NCI-H69 (cell line): ENCODE measurements at regions not wholly inside any gene's neighbourhood (a gene's known extent, or its start where the extent isn't known, plus 50 kb on each side); places are given as distances from the start of the nearest gene placed in this dataset.
"Not testable (repeated sequence)": the region's sequence is repeated elsewhere in the genome, so short reads cannot be mapped to it uniquely, and the experiment has no call there.

Experiments used
- DNase-seq: peaks from one replicate; lab custom pipeline; 2025; lab: John Stamatoyannopoulos, UW

DNA sequence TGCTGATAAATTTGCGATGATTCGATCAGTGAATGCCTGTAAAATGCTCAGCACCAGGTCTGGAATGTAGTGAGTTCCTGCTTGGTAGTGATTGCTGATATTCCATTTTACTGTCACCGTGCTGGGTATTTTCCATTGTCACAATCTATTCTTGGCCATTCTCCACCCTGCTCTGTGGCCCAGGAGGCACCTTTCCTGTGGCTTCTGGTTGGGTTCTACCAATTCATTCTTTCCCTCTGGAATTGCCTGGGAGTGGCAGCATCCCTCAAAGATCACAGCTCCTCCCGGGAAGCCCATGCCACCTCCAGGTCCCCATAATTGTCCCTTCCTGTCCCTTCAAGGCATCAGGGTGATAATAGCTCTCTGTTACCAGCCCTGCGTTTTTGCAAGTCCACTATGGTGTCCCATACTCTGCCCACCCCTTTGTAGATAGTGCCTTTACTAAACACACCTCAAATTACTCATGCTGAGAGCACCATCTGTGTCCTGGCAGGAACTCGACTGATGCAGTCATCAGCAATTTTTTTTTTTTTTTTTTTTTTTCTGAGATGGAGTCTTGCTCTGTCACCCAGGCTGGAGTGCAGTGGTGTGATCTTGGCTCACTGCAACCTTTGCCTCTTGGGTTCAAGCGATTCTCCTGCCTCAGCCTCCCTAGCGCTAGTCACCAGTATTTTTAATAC, 177.8 kb upstream of the PROK2 start:
- peak; percentile 94 for DNase-seq

DNA sequence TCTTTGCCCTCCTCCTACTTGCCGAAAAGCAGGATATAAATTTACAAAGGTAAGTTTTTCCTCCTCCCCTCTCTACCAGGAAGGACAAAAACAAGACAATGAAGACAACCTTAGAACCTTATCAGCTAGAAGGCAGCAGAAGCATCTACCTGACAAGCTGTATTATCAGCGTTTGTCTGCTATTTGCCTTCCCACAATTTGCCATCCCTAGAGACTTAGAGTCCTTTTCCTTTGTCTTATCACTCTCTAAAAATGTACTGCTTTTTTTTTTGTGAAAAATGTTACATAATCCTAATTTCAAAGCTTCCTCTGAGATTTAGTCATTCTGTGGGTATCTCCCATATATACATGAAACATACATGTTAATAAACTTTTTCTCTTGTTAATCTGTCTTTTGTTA, 176.9 kb upstream of the PROK2 start:
- no peak for DNase-seq

DNA sequence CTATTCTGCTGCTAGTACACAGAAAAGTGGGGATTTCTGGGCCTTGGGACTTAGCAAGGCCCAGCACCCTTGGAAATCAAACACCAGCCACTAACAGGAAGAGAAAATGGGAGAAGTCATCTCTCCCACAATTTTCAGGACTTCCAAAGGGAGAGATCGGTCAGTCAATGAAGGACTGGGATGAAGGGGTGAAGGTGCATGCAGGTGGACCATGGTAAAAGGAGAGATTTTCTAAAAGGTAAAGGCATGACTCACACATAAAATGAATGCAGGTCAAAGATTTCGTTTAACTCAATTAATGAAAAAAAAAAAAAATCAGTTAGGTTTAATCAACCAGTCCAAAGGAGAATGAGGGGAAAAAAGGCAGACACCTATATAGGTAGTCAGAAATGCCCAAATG, 176.4 kb upstream of the PROK2 start:
- DNase-seq: no peak

DNA sequence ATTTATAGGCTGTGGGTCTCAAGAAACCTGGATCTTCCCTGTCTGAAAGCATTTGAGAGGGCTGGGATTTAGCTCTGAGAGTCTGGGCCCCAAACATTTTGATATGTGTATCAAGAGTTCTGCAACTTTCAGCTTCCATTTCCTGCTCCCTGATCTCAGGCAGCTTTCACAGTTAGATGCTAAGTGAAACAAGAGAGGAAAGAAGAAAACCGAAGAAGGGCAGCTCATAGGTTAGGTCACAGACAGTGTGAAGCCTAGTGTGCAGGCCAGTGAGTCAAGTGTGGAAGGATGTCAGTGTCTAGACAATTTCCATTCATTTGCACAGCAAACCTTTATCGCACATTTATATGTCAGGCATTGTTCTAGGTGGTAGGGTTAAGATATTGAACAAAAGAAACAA, 173.6 kb upstream of the PROK2 start:
- no peak for DNase-seq

DNA sequence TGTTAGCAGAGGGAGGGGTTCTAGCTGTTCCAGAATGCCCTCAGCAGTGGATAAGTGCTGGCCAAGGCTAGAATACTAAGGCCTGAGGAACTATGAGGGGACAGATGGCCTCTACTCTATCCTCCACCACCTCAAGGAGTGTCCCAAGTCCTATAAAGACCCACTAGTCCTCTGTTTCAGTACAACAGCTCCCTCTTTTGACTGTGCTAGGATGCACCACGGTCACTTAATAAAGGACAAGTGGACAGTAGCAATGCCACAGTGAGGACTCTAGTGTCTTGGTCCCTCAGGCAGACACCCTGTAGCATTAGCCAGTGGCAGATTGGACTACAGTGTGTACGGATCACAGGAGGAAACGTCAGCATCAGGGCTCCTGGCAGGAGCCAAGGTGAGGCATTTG, 171.8 kb upstream of the PROK2 start:
- DNase-seq: peak; percentile 34

- no peak for DNase-seq
These were observed 171.1 kb upstream of the PROK2 start for GRCh38 chr3:71956069-71956340.

GRCh38 chr3:71955240-71956068, 170.5 kb upstream of the PROK2 start:
- peak; percentile 92 for DNase-seq

DNA sequence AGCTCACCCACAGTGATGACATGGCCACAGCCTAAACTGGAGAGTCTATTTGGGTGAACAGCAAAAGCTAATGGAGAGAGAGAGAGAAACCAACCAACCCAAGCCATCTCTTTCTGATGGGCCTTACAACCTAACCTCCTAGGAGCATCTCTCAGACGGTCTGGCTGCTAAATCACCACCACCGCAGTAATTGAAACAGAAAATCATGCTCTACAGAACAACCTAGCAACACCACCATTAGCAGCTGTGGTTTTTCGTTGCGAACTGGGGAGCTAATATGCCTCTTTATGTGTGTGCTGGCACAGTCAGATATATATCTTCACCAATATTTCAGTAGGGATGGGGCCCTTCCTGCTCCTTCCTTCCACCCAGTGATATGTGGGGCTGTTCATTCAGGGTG, 166.9 kb upstream of the PROK2 start:
- DNase-seq: no peak

GRCh38 chr3:71951361-71951760, 166.4 kb upstream of the PROK2 start:
- peak; percentile 4 for DNase-seq

- DNase-seq: peak; percentile 63
These were observed 164.5 kb upstream of the PROK2 start for GRCh38 chr3:71949442-71949841.

DNA sequence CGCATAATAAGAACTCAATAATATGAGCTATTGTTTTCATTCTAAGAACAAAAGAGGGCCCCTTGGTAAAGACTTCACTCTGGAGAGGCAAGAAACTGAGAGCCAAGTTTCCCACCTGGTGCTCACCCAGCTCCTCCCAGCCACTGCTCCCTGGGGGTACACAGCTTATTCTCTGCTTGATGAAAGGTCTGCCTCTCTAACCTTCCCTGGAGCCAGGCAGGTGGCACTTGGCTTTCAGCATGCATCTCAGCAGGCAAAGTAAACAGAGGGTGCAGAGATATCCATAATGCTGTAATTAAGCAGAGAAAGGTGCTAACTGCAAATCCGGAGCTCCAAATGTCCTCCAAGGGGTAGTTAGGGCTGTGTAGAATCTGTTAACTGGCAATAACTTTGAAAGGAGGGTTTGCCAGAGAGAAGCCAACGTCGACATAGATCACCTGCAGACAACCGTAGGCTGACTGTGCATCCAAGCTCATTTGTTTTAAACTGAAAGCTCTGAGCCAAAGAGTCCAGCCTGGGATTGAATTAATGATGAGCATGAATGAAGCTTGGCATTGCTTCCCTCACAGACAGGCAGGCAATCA, 159.6 kb upstream of the PROK2 start:
- DNase-seq: peak; percentile 97

GRCh38 chr3:71942432-71943187, 157.7 kb upstream of the PROK2 start:
- DNase-seq: peak; percentile 36

GRCh38 chr3:71940486-71940885, 155.5 kb upstream of the PROK2 start:
- DNase-seq: peak; percentile 33

GRCh38 chr3:71938081-71938480, 153.1 kb upstream of the PROK2 start:
- DNase-seq: not testable (repeated sequence)

DNA sequence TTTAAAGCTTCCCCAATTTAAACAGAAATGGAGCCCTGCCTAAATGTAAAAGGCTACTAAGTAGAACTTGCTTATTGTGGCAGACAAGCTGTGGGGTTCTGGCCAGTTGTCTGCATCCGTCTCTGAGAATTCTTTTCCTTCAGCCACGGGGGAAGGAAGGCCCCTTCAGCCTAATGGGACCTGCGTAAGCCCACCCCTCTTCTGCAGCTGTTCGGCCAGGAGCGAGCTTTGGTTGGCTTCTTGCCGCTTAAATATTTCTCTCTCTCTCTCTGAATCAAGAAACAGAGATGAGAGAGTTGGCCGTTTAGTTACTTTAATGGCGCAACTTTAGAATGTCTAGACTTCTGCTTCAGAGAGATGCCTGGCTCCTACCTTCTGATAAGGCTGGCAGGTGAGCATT, 151.7 kb upstream of the PROK2 start:
- DNase-seq: no peak

GRCh38 chr3:71934520-71935270, 149.7 kb upstream of the PROK2 start:
- no peak for DNase-seq

DNA sequence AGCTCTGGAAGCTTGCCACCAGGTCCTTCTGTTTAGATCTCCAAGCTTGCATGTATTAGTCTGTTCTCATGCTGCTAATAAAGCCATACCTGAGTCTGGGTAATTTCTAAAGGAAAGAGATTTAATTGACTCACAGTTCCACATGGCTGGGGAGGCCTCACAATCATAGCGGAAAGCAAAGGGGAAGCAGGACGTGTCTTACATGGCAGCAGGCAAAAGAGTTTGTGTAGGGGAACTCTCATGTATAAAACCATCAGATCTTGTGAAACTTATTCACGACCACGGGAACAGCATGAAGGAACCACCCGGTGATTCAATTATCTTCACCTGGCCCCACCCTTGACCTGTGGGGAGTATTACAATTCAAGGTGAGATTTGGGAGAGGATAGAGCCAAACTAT, 147.0 kb upstream of the PROK2 start:
- no peak for DNase-seq

DNA sequence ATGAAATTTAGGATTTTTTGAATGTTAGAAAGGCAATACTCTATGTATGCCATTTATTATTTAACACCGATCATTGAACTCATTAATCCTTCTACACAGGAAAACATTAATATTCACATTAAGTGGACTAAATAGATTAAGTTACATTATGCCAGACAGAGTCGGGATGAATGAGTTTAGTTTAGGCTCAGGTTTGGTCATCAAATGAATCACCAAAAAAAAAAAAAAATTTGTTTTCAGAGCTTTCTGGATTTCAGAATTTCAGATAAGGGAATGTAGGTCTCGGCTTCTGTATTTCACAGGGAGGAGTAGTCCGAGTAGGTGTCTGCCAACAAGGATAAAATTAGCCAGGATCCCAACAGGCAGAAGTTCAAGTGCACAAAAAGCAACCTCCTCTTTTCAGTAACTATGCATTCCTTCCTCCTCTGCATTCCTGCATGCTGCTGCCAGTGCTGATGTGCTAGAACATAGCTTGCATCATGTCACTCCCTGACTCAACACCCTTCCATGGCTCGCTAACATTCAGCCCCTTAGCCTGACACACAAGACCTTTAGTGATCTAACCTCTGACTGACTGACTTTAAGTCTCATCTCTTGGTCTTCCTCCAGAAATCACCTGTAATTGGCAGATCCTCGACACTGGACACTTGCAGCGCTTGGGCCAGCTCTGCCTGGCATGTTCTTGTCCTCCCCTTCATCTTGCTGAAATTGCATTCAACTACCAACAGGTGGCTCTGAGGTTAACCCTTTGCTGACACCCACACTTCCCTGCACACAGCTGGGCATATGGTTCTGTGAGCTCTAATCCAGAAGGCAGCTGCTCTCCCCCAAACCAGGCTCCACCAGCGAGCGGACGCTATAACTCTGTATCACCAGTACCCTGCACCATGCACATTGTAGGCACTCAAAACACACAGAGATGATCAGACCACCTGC, 145.4 kb upstream of the PROK2 start:
- peak; percentile 53 for DNase-seq

DNA sequence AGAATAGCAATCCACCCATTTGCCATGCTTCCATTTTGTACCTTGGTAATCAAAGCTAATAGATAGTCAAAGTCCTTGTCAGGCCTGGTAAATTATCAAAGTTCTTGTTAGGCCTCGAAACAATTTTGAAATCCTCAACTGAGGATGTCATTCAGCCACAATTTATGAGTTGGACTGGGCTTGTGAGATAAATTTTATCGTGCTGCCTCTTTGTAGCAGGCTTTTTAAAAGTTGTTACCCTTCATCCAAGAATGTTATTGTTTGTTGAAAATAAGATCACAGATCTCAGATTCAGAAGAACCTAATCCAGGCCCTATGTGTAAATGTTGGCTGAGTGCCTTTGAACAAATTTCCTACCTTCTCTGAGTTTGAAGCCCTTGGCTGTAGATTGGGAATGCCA, 143.3 kb upstream of the PROK2 start:
- no peak for DNase-seq

DNA sequence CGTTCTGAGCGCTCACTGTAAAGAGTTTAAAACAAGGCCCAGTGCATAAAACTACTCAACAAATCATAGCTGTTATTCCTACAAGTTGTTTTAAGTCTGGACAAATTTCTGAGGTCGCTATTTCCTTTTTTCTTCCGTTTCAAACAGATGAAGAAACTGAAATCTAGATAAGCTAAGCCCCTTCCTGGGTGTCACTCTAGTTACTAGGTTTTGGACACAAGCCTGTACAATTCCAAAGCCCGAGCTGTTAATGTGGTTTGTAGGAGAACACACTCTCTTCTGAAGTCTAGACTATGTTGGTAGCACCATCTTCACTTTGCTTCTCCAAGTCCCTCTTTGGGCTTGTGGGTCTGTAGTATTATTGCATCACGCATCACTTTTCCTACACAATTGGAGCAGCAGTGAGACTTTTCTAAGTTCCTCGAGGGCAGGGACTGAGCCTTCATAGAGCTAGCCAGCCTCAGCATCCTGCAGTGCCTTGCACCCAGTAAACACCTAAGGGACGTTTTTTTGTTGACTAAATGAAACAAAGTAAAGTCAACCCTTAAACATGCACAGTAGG, 142.6 kb upstream of the PROK2 start:
- DNase-seq: no peak

GRCh38 chr3:71926616-71927015, 141.7 kb upstream of the PROK2 start:
- DNase-seq: peak; percentile 58
